GM12874 (cell line): ENCODE measurements at regions not wholly inside any gene's neighbourhood (a gene's known extent, or its start where the extent isn't known, plus 50 kb on each side); places are given as distances from the start of the nearest gene placed in this dataset.

Experiments
- TF ChIP-seq, protein P1 (sequence below): IDR thresholded peaks from 2 replicates; pipeline ENCODE4 v1.5.1; 2011; ENCODE audit warnings: low read depth, mild to moderate bottlenecking, control low read depth, low read length, moderate library complexity; ENCODE audit not compliant: insufficient read depth

DNA sequence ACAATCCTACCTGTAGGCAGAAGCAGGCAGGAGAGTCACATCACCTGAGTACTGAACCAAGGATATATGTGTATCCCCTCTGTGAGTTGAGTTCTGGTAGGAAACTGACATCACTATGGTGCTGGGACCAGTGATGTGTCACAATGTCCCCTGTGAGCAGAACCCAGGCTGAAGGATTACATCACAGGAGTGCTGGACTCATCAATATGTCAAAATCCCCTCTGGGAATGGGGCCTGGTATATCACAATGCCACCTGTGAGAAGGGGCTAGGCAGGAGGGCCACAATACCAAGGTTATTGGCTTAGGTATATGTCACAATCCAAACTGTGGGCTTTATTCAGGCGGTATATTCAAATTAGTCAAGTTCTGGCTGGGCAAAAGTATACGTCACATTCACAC is 2098.3 kb downstream of the TP53TG3F start:
- TF ChIP-seq, protein P1, sequence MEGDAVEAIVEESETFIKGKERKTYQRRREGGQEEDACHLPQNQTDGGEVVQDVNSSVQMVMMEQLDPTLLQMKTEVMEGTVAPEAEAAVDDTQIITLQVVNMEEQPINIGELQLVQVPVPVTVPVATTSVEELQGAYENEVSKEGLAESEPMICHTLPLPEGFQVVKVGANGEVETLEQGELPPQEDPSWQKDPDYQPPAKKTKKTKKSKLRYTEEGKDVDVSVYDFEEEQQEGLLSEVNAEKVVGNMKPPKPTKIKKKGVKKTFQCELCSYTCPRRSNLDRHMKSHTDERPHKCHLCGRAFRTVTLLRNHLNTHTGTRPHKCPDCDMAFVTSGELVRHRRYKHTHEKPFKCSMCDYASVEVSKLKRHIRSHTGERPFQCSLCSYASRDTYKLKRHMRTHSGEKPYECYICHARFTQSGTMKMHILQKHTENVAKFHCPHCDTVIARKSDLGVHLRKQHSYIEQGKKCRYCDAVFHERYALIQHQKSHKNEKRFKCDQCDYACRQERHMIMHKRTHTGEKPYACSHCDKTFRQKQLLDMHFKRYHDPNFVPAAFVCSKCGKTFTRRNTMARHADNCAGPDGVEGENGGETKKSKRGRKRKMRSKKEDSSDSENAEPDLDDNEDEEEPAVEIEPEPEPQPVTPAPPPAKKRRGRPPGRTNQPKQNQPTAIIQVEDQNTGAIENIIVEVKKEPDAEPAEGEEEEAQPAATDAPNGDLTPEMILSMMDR, result no peak

DNA sequence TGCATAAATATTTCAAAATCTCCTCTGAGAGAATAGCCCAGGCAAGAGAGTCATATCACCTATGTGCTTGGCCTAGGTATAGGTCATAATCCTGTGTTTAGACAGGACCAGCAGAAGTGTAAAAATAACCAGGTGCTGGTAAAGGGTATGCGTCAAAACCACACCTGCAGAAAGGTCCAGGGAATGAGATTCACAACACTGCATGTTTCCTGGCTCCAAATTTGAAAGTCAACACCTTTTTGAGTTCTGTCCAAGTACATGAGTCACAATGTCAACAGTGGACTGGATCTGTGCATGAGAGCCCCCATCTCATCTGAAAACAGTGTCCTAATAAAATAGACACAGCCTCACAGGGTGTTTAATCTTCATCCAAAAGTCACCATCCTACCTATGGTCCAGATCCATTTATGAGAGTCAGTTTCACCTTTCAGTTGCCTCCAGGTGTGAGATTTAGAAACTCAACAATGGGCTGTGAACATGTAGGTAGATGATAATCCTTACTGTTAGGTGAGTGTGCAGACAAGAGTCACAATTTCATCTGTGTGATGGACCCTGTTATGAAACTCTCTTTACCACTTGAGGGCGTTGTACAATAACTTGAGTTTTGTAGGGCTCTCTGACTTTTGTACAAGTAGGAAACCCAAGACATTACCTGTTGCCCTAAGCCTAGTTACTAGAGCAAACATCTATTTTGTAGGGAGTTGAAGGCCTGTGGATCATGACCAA is 2100.7 kb downstream of the TP53TG3F start:
- TF ChIP-seq, protein P1, result no peak

- TF ChIP-seq, protein P1, result no peak
These were observed 2101.2 kb downstream of the TP53TG3F start for GRCh38 chr16:35560637-35560984.

DNA sequence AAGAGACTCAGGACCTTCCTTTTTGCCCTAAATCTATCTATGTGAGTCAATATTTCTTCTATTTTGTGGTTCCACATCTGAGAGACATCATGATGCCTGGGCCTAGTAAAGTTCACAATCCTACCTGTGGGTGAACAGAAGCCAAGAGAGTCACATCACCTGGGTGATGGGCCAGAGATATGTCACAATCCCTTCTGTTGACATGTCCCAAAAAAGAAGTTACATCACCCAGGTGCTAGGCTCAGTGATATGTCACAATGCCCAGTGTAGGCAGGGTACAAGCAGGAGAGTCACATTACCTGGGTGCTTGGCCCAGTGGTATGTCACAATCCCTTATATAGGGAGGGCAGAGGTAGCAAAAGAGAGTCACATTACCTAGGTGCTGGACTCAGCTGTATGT is 2101.9 kb downstream of the TP53TG3F start:
- TF ChIP-seq, protein P1, result no peak

- TF ChIP-seq, protein P1, result no peak
These were observed 2103.1 kb downstream of the TP53TG3F start for GRCh38 chr16:35562471-35562870.

GRCh38 chr16:35562919-35563318 is 2103.5 kb downstream of the TP53TG3F start:
- TF ChIP-seq, protein P1, result no peak

DNA sequence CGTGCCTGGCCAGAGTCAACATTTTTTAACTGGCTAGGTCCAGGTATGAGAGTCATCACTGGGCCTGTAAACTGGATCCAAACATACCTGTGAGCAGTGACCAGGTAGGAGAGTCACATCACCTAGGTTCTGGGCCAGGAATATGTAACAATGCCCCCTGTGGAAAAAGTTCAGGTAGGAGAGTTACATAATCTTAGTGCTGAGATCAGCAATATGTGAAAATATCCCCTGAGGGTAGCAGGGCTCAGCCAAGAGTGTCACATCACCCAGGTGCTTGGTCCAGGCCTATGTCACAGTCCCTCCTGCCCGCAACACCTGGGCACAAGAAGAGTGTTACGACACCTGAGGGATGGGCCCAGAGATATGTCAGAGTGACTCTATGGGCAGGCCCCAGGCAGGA is 2104.7 kb downstream of the TP53TG3F start:
- TF ChIP-seq, protein P1, result no peak
